ENCODE measurements at regions not wholly inside any gene's neighbourhood (a gene's known extent, or its start where the extent isn't known, plus 50 kb on each side); places are given as distances from the start of the nearest gene placed in this dataset.
A peak's percentile ranks its signal among the peaks of the same experiment; 100 is the strongest.
"Not testable (repeated sequence)": the region's sequence is repeated elsewhere in the genome, so short reads cannot be mapped to it uniquely, and the experiment has no call there.

GRCh38 chr16:75837681-75838080, 111.4 kb upstream of the CPHXL start:
- DNase-seq = no peak

- no peak for DNase-seq
Observed at GRCh38 chr16:75841517-75841916, 115.2 kb upstream of the CPHXL start.

- DNase-seq = no peak
Observed at GRCh38 chr16:75847172-75847571, 120.9 kb upstream of the CPHXL start.

GRCh38 chr16:75854152-75854551, 127.9 kb upstream of the CPHXL start:
- no peak for DNase-seq

GRCh38 chr16:75860326-75861053, 134.2 kb upstream of the CPHXL start:
- DNase-seq = peak; percentile 92

- peak; percentile 16 for DNase-seq
Observed at GRCh38 chr16:75861311-75862097, 135.2 kb upstream of the CPHXL start.

GRCh38 chr16:75862098-75862386, 135.8 kb upstream of the CPHXL start:
- peak; percentile 6 for DNase-seq

GRCh38 chr16:75864243-75864642, 138.0 kb upstream of the CPHXL start:
- DNase-seq = no peak

GRCh38 chr16:75865736-75866135, 139.4 kb upstream of the CPHXL start:
- no peak for DNase-seq

GRCh38 chr16:75868636-75869632, 142.6 kb upstream of the CPHXL start:
- no peak for DNase-seq

- DNase-seq = not testable (repeated sequence)
Observed at GRCh38 chr16:75881280-75881679, 155.0 kb upstream of the CPHXL start.

- DNase-seq = no peak
Observed at GRCh38 chr16:75899163-75899562, 172.9 kb upstream of the CPHXL start.

GRCh38 chr16:75908331-75909117, 182.2 kb upstream of the CPHXL start:
- DNase-seq = no peak

- no peak for DNase-seq
Observed at GRCh38 chr16:75909746-75910145, 183.5 kb upstream of the CPHXL start.

- no peak for DNase-seq
Observed at GRCh38 chr16:75911896-75912295, 185.6 kb upstream of the CPHXL start.

- peak; percentile 7 for DNase-seq
Observed at GRCh38 chr16:75913958-75914357, 187.7 kb upstream of the CPHXL start.

GRCh38 chr16:75916451-75916850, 190.2 kb upstream of the CPHXL start:
- DNase-seq = no peak

GRCh38 chr16:75918109-75918508, 191.8 kb upstream of the CPHXL start:
- DNase-seq = no peak

- no peak for DNase-seq
Observed at GRCh38 chr16:75919664-75920063, 193.4 kb upstream of the CPHXL start.

GRCh38 chr16:75921281-75921680, 195.0 kb upstream of the CPHXL start:
- DNase-seq = peak; percentile 97

- peak; percentile 16 for DNase-seq
Observed at GRCh38 chr16:75922250-75922649, 196.0 kb upstream of the CPHXL start.

GRCh38 chr16:75924397-75924796, 198.1 kb upstream of the CPHXL start:
- DNase-seq = no peak

GRCh38 chr16:75927810-75928209, 201.5 kb upstream of the CPHXL start:
- DNase-seq = no peak

All from NCI-H146 (cell line).